IMR-90 (cell line): ENCODE measurements at regions not wholly inside any gene's neighbourhood (a gene's known extent, or its start where the extent isn't known, plus 50 kb on each side); places are given as distances from the start of the nearest gene placed in this dataset.
A peak's percentile ranks its signal among the peaks of the same experiment; 100 is the strongest.

Experiments
- ATAC-seq: fragments of 200-7000 bp; cut with Tn5 transposase; 2 replicates; pipeline ENCODE4 v1.9.1; 2020; ENCODE audit warnings: low read depth, mild to moderate bottlenecking, moderate library complexity
- BruUV-seq: library from RNA; stranded (reverse); fragments of 400-500 nt; replicated peaks from 2 replicates; lab custom pipeline; 2021; lab: Mats Ljungman, UMichigan
- CTCF ChIA-PET: fragments of 300-600 bp; formaldehyde crosslinking; extraction: SDS; loops from one replicate; lab custom pipeline; 2021; ENCODE audit warnings: antibody characterized with exemption; lab: Yijun Ruan, JAX
- POLR2A ChIA-PET: fragments of 300-600 bp; sonication (Branson Sonifier 250); formaldehyde crosslinking; loops from one replicate; lab custom pipeline; 2022; ENCODE audit warnings: antibody characterized with exemption; ENCODE audit not compliant: unreplicated experiment; lab: Charles Lee
- DNase-seq: peaks from one replicate; pipeline ENCODE4 v3.0.0; 2013
- H2AFZ ChIP-seq: replicated peaks from 2 replicates; pipeline ENCODE3; 2013; ENCODE audit warnings: low read length, mild to moderate bottlenecking; ENCODE audit not compliant: poor library complexity
- H2AK5ac ChIP-seq: 2 replicates; pipeline ENCODE4 v1.6.1; 2013; ENCODE audit warnings: low read depth, low read length, inconsistent platforms
- H2AK9ac ChIP-seq: replicated peaks from 2 replicates; pipeline ENCODE3; 2013; ENCODE audit warnings: mild to moderate bottlenecking, low read depth, low read length, moderate library complexity; ENCODE audit not compliant: poor library complexity
- H2BK120ac ChIP-seq: 2 replicates; pipeline ENCODE4 v1.6.1; 2013; ENCODE audit warnings: low read depth, low read length, inconsistent platforms
- H2BK15ac ChIP-seq: 3 replicates; pipeline ENCODE4 v1.6.1; 2013; ENCODE audit warnings: low read depth, low read length, inconsistent platforms
- H2BK20ac ChIP-seq: 2 replicates; pipeline ENCODE4 v1.6.1; 2013; ENCODE audit warnings: low read depth, mild to moderate bottlenecking, inconsistent platforms, low read length, moderate library complexity
- H2BK5ac ChIP-seq: 2 replicates; pipeline ENCODE4 v1.6.1; 2013; ENCODE audit warnings: mild to moderate bottlenecking, low read depth, low read length, inconsistent platforms; ENCODE audit not compliant: poor library complexity, severe bottlenecking
- H3K14ac ChIP-seq: replicated peaks from 2 replicates; pipeline ENCODE4 v1.6.1; 2013; ENCODE audit warnings: low read depth, low read length, inconsistent platforms
- H3K18ac ChIP-seq: 2 replicates; pipeline ENCODE4 v1.6.1; 2013; ENCODE audit warnings: low read depth, low read length, control low read depth
- H3K23ac ChIP-seq: 2 replicates; pipeline ENCODE4 v1.6.1; 2013; ENCODE audit warnings: low read depth, low read length, inconsistent platforms
- H3K27ac ChIP-seq: 2 replicates; pipeline ENCODE4 v1.5.1; 2013; ENCODE audit warnings: mild to moderate bottlenecking, control low read depth, low read length; ENCODE audit not compliant: insufficient read depth
- H3K27me3 ChIP-seq: 2 replicates; pipeline ENCODE4 v1.6.1; 2013; ENCODE audit warnings: low read length; ENCODE audit not compliant: control insufficient read depth, insufficient read depth
- H3K36me3 ChIP-seq: 2 replicates; pipeline ENCODE4 v1.6.1; 2013; ENCODE audit warnings: low read length, mixed read lengths; ENCODE audit not compliant: control insufficient read depth, insufficient read depth
- H3K4ac ChIP-seq: 2 replicates; pipeline ENCODE4 v1.6.1; 2013; ENCODE audit warnings: low read depth, low read length, inconsistent platforms
- H3K4me1 ChIP-seq: 2 replicates; pipeline ENCODE4 v1.6.1; 2013; ENCODE audit warnings: low read length, mixed read lengths; ENCODE audit not compliant: control insufficient read depth, insufficient read depth
- H3K4me2 ChIP-seq: 2 replicates; pipeline ENCODE4 v1.6.1; 2013; ENCODE audit warnings: low read depth, mild to moderate bottlenecking, control low read depth, low read length, moderate library complexity
- H3K4me3 ChIP-seq: 2 replicates; pipeline ENCODE4 v1.5.1; 2013; ENCODE audit warnings: low read depth, mild to moderate bottlenecking, control low read depth, low read length, moderate library complexity; ENCODE audit not compliant: insufficient read depth
- H3K56ac ChIP-seq: 2 replicates; pipeline ENCODE4 v1.6.1; 2013; ENCODE audit warnings: low read length, inconsistent platforms; ENCODE audit not compliant: insufficient read depth; ENCODE audit errors: extremely low read depth
- H3K79me1 ChIP-seq, 2 experiments: 2 replicates each; pipeline ENCODE4 v1.6.1; 2013; ENCODE audit warnings: low read length in 2 of 2, inconsistent platforms in 1 of 2, low read depth in 1 of 2
- H3K9ac ChIP-seq: 2 replicates; pipeline ENCODE4 v1.6.1; 2013; ENCODE audit warnings: low read depth, low read length, control low read depth
- H3K9me1 ChIP-seq: 2 replicates; pipeline ENCODE4 v1.6.1; 2013; ENCODE audit warnings: low read length, inconsistent platforms; ENCODE audit not compliant: insufficient read depth
- H3K9me3 ChIP-seq: 2 replicates; pipeline ENCODE4 v1.6.1; 2013; ENCODE audit warnings: low read length; ENCODE audit not compliant: control insufficient read depth, insufficient read depth
- H4K20me1 ChIP-seq: 2 replicates; pipeline ENCODE4 v1.6.1; 2013; ENCODE audit warnings: low read length, inconsistent platforms; ENCODE audit not compliant: insufficient read depth
- H4K5ac ChIP-seq: 2 replicates; pipeline ENCODE4 v1.6.1; 2013; ENCODE audit warnings: mild to moderate bottlenecking, low read depth, low read length, control low read depth
- H4K8ac ChIP-seq, 2 experiments: 2 replicates each; pipeline ENCODE4 v1.6.1; 2013; ENCODE audit warnings: low read depth in 2 of 2, low read length in 2 of 2, control low read depth in 1 of 2, inconsistent platforms in 1 of 2
- H4K91ac ChIP-seq: 2 replicates; pipeline ENCODE4 v1.6.1; 2013; ENCODE audit warnings: low read depth, low read length, inconsistent platforms; ENCODE audit not compliant: insufficient read depth
- BHLHE40 ChIP-seq: fragments of 150-350 bp; IDR thresholded peaks from 2 replicates; pipeline ENCODE4 v1.6.1; 2016; ENCODE audit warnings: mild to moderate bottlenecking, low read depth, low read length
- CEBPB ChIP-seq: IDR thresholded peaks from 2 replicates; pipeline ENCODE4 v1.6.1; 2012; ENCODE audit warnings: low read depth, low read length, improper control_type of control experiment
- CHD1 ChIP-seq: IDR thresholded peaks from 2 replicates; pipeline ENCODE4 v1.6.1; 2012; ENCODE audit warnings: low read depth, low read length, improper control_type of control experiment
- ELK1 ChIP-seq: fragments of 150-350 bp; IDR thresholded peaks from 2 replicates; pipeline ENCODE4 v1.6.1; 2016; ENCODE audit warnings: low read depth, mild to moderate bottlenecking, low read length, moderate library complexity, borderline replicate concordance
- FOS ChIP-seq: fragments of 150-350 bp; IDR thresholded peaks from 2 replicates; pipeline ENCODE4 v1.6.1; 2016; ENCODE audit warnings: low read depth, low read length
- MAFK ChIP-seq: IDR thresholded peaks from 2 replicates; pipeline ENCODE4 v1.6.1; 2012; ENCODE audit warnings: low read depth, low read length, improper control_type of control experiment
- MAZ ChIP-seq: IDR thresholded peaks from 2 replicates; pipeline ENCODE4 v1.6.1; 2012; ENCODE audit warnings: low read depth, mild to moderate bottlenecking, low read length, improper control_type of control experiment, moderate library complexity, borderline replicate concordance
- MXI1 ChIP-seq: IDR thresholded peaks from 2 replicates; pipeline ENCODE4 v1.6.1; 2012; ENCODE audit warnings: low read depth, mild to moderate bottlenecking, low read length, moderate library complexity, borderline replicate concordance
- NFE2L2 ChIP-seq: fragments of 150-350 bp; IDR thresholded peaks from 2 replicates; pipeline ENCODE4 v1.6.1; 2016; ENCODE audit warnings: low read depth, mild to moderate bottlenecking, low read length
- POLR2A ChIP-seq: IDR thresholded peaks from 2 replicates; pipeline ENCODE4 v1.6.1; 2012; ENCODE audit warnings: mild to moderate bottlenecking, low read depth, low read length
- RCOR1 ChIP-seq: IDR thresholded peaks from 2 replicates; pipeline ENCODE4 v1.6.1; 2012; ENCODE audit warnings: mild to moderate bottlenecking, low read length, improper control_type of control experiment; ENCODE audit not compliant: insufficient replicate concordance
- RFX5 ChIP-seq: IDR thresholded peaks from 2 replicates; pipeline ENCODE4 v1.8.0; 2012; ENCODE audit warnings: low read depth, mild to moderate bottlenecking, low read length, moderate library complexity
- SMC3 ChIP-seq: fragments of 150-350 bp; IDR thresholded peaks from 2 replicates; pipeline ENCODE4 v1.6.1; 2016; ENCODE audit warnings: low read depth, mild to moderate bottlenecking, antibody characterized with exemption, low read length, moderate library complexity
- WGBS, 2 experiments: methylation state at CpG; one replicate each; pipeline versions ENCODE4 v1.1.5 to v1.1.7; 2013; ENCODE audit warnings: missing lambda C conversion rate in 2 of 2; ENCODE audit not compliant: insufficient read length in 1 of 2; ENCODE audit errors: extremely low coverage in 2 of 2; 5-methylcytosine and 5-hydroxymethylcytosine counted together
- dilution Hi-C: fragments of 300-500 bp; cut with HindIII; formaldehyde crosslinking; loops from one replicate; pipeline ENCODE4 v1.14.3; 2018; ENCODE audit warnings: low sequenced_read_pairs; ENCODE audit not compliant: unreplicated experiment
- in situ Hi-C: fragments of 300-500 bp; cut with MboI; formaldehyde crosslinking; loops from 3 replicates; pipeline ENCODE4 v1.14.3; 2019; ENCODE audit warnings: low sequenced_read_pairs, inconsistent platforms, mixed read lengths
- intact Hi-C: fragments of 100-400 bp; cut with micrococcal nuclease; formaldehyde crosslinking; loops from 2 replicates; pipeline ENCODE4 v1.10.0; 2022
- TF ChIP-seq, protein P1 (sequence below): conservative IDR thresholded peaks from 2 replicates; pipeline ENCODE4 v1.5.1; 2012; ENCODE audit warnings: mild to moderate bottlenecking, low read depth, low read length, improper control_type of control experiment

GRCh38 chr20:52056203-52057062, 135.1 kb downstream of the ZFP64 start (continued):
- TF ChIP-seq, protein P1, sequence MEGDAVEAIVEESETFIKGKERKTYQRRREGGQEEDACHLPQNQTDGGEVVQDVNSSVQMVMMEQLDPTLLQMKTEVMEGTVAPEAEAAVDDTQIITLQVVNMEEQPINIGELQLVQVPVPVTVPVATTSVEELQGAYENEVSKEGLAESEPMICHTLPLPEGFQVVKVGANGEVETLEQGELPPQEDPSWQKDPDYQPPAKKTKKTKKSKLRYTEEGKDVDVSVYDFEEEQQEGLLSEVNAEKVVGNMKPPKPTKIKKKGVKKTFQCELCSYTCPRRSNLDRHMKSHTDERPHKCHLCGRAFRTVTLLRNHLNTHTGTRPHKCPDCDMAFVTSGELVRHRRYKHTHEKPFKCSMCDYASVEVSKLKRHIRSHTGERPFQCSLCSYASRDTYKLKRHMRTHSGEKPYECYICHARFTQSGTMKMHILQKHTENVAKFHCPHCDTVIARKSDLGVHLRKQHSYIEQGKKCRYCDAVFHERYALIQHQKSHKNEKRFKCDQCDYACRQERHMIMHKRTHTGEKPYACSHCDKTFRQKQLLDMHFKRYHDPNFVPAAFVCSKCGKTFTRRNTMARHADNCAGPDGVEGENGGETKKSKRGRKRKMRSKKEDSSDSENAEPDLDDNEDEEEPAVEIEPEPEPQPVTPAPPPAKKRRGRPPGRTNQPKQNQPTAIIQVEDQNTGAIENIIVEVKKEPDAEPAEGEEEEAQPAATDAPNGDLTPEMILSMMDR: no peak
- no peak for TF ChIP-seq POLR2A
- TF ChIP-seq MAZ: no peak

DNA sequence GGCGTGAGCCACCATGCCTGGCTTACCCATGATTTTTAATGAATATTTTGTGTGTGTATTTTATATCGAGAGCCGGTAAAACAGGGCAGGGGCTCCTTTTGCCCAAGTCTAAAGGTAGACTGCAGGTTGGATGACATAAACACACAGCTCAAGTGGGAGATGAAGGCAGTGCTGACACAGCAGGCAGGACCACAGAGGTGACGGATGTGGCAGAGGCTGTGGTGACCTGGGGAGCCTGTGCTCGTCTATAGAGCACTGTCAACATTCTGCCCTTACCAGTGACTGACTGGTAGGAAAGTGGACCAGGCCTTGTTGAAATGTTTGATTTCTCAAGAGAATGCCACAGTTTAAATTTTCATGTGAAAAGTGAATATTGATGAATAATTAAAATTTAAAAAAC, 137.5 kb downstream of the ZFP64 start:
- intact Hi-C loops (no loop called here), dilution Hi-C loops (no loop called here), in situ Hi-C loops (no loop called here)
- Histone ChIP-seq H2BK5ac (no peak overlapping the region), H3K9me3 (peaks cover 9% of the 10 kb centered on the region), H2BK120ac (peak overlapping the region; percentile 26; the same call in 1 of the 2 replicates), H2AK5ac (peak overlapping the region; percentile 86; the same call in 1 of the 2 replicates), H3K9ac (no peak overlapping the region), H3K4ac (peak overlapping the region; percentile 1; the same call in 1 of the 2 replicates), H2AK9ac (no peak overlapping the region), H3K18ac (no peak overlapping the region), H3K23ac (no peak overlapping the region), H4K5ac (no peak overlapping the region), H4K91ac (peak overlapping the region; percentile 6; the same call in 1 of the 2 replicates), H3K4me1 (peaks cover 10% of the 10 kb centered on the region), H3K56ac (no peak overlapping the region), H4K8ac (no peak overlapping the region), H3K79me1 (no peaks in the 10 kb centered on the region), H2BK15ac (peak overlapping the region; percentile 89; the same call in 1 of the 3 replicates), H2AFZ (no peak overlapping the region), H3K27me3 (no peaks in the 10 kb centered on the region), H3K14ac (no peak overlapping the region), H2BK20ac (no peak overlapping the region), H3K4me3 (no peak overlapping the region), H4K20me1 (no peaks in the 10 kb centered on the region), H3K36me3 (no peaks in the 10 kb centered on the region), H3K27ac (no peak overlapping the region), H3K4me2 (no peak overlapping the region), H3K9me1 (0 out of 2 replicates have a peak, but pooled peaks cover 7% of the 10 kb centered on the region)
- DNase-seq: no peak
- WGBS, 2 experiments: 100% methylated on average over 2 of the region's 5 CpGs; no CpG with 5 or more reads in 1 of the 2 experiments
- BruUV-seq: no TSS peak
- ChIA-PET CTCF (no interaction called here), POLR2A (no interaction called here)
- ATAC-seq: no peak
- no peak for TF ChIP-seq RCOR1
- TF ChIP-seq NFE2L2: no peak
- no peak for TF ChIP-seq BHLHE40
- no peak for TF ChIP-seq CHD1
- TF ChIP-seq FOS: no peak
- no peak for TF ChIP-seq MAZ
- TF ChIP-seq CEBPB: no peak
- TF ChIP-seq SMC3: no peak
- TF ChIP-seq ELK1: no peak
- TF ChIP-seq POLR2A: no peak
- no peak for TF ChIP-seq MAFK
- TF ChIP-seq RFX5: no peak
- no peak for TF ChIP-seq MXI1
